Stomach (tissue), 4 donors: ENCODE measurements at regions not wholly inside any gene's neighbourhood (a gene's known extent, or its start where the extent isn't known, plus 50 kb on each side); places are given as distances from the start of the nearest gene placed in this dataset.

ENCODE experiments used
- CTCF ChIP-seq, 7 experiments: fragments of 450-650 bp in 4 of 7; fragments of 200-600 bp in 3 of 7; sonication (generic) in 3 of 7; IDR thresholded peaks; one replicate each; pipeline ENCODE4 v1.5.1; 2016 to 2019; ENCODE audit warnings: antibody characterized with exemption in 7 of 7, control low read depth in 2 of 7, mild to moderate bottlenecking in 1 of 7
- EP300 ChIP-seq: sonication (generic); formaldehyde crosslinking; IDR thresholded peaks from one replicate; pipeline ENCODE4 v1.6.1; 2017; ENCODE audit warnings: antibody characterized with exemption
- POLR2AphosphoS5 ChIP-seq, 3 donors: sonication (generic); formaldehyde crosslinking; IDR thresholded peaks; one replicate each; pipeline ENCODE4 v1.6.1; 2016; ENCODE audit warnings: antibody characterized with exemption in 3 of 3

GRCh38 chr5:27489701-27490100 is 451.3 kb upstream of the CDH9 start:
- no peak for TF ChIP-seq CTCF (IDR thresholded peaks at IDR 0.05)
- TF ChIP-seq EP300, result no peak
- no peak for TF ChIP-seq POLR2AphosphoS5 (IDR thresholded peaks at IDR 0.05)
